Pancreas (tissue), 10 donors: ENCODE measurements at regions not wholly inside any gene's neighbourhood (a gene's known extent, or its start where the extent isn't known, plus 50 kb on each side); places are given as distances from the start of the nearest gene placed in this dataset.

ENCODE experiments used
- ATAC-seq, 4 donors: fragments of 200-7000 bp; cut with Tn5 transposase; one replicate each; pipeline versions ENCODE4 v1.8.0 to v1.9.1; 2020; ENCODE audit warnings: mild to moderate bottlenecking in 4 of 4, moderate library complexity in 4 of 4
- DNase-seq, 6 donors: peaks; one replicate each; pipeline ENCODE4 v3.0.0-alpha.2; 2020
- FAIRE-seq: peaks from 2 replicates; lab custom pipeline; 2012; peaks lifted over from hg19 to GRCh38; lab: Jason Lieb, UNC
- H3K27ac ChIP-seq, 4 donors: fragments of 200-600 bp; sonication (generic); 1 replicate in 3 of 4; 2 replicates in 1 of 4; pipeline versions ENCODE4 v1.5.0 to v1.8.0; 2020
- H3K27me3 ChIP-seq, 4 donors: fragments of 200-600 bp; one replicate each; pipeline ENCODE4 v1.8.0; 2021
- H3K36me3 ChIP-seq, 3 donors: fragments of 200-600 bp; sonication (generic) in 1 of 3; one replicate each; pipeline versions ENCODE4 v1.5.0 to v1.8.0; 2020 to 2021
- H3K4me1 ChIP-seq, 3 donors: fragments of 200-600 bp; one replicate each; pipeline ENCODE4 v1.8.0; 2021
- H3K4me3 ChIP-seq, 4 donors: fragments of 200-600 bp; sonication (generic) in 2 of 4; one replicate each; pipeline versions ENCODE4 v1.5.0 to v1.8.0; 2020 to 2021
- H3K9me3 ChIP-seq, 4 donors: fragments of 200-600 bp; one replicate each; pipeline ENCODE4 v1.8.0; 2021
- WGBS, 2 donors: extraction: QIAGEN DNeasy Blood & Tissue Kit; methylation state at CpG; one replicate each; pipeline ENCODE4 v1.1.7; 2013; 5-methylcytosine and 5-hydroxymethylcytosine counted together
- intact Hi-C, 3 donors: fragments of 100-400 bp; cut with DNase I; formaldehyde crosslinking; loops; one replicate each; pipeline versions ENCODE4 v1.11.1 to v1.14.2; 2022
- TF ChIP-seq, protein P1 (sequence below), 4 donors: fragments of 200-600 bp; sonication (generic) in 3 of 4; IDR thresholded peaks; one replicate each; pipeline versions ENCODE4 v1.5.0 to v1.8.0; 2021; ENCODE audit warnings: antibody characterized with exemption in 4 of 4
- donor health status: healthy with polysubstance abuse.
- donor health status: DM: no; HTN: no; CAD: no; lungs with moderate emphysema.
- donor health status: DM: no; HTN: no; CAD: no.
- donor health status: control.
- donor health status: control.
- donor health status: Bipolar disorder and iron deficiency.
- donor health status: DM: yes; HTN: yes; CAD: no.
- donor health status: DM: no; HTN: no; CAD: no.
- donor health status: DM: no; HTN: no; CAD: no.
- donor health status: DM: yes; HTN: yes; CAD: no.

DNA sequence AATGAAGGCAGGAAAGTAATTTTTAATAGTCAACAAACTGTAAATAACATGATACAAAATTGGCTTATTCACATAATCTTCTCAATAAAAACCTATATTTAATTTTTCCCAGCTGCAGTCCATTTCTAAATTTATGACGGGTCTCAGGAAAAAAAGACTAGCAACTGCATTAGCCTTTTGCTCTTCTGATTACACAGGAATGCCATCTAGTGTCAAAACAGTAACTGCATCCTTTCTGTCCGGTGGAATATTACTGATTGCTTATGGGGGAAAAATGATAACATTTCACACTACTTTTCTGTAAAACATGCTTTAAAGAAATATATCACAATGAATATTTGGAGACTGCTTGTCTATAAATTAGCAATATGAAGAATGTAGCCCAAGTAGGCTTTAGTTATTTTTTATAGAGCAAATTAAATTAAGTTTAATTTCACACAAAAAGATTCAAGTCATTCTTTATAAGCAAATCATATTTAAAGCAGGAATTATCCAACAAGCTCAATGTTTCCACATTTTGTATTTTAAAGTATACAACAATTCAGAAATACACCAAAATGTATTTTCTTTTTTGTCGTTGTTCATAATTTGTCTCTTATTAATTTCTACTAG, 534.7 kb downstream of the CDH10 start:
- WGBS, 2 donors: 27 to 32% methylated on average over 3 of the region's 3 CpGs
- H3K9me3 ChIP-seq: no peaks in the 10 kb centered on the region
- no peaks in the 10 kb centered on the region for H3K4me1 ChIP-seq
- TF ChIP-seq, protein P1, sequence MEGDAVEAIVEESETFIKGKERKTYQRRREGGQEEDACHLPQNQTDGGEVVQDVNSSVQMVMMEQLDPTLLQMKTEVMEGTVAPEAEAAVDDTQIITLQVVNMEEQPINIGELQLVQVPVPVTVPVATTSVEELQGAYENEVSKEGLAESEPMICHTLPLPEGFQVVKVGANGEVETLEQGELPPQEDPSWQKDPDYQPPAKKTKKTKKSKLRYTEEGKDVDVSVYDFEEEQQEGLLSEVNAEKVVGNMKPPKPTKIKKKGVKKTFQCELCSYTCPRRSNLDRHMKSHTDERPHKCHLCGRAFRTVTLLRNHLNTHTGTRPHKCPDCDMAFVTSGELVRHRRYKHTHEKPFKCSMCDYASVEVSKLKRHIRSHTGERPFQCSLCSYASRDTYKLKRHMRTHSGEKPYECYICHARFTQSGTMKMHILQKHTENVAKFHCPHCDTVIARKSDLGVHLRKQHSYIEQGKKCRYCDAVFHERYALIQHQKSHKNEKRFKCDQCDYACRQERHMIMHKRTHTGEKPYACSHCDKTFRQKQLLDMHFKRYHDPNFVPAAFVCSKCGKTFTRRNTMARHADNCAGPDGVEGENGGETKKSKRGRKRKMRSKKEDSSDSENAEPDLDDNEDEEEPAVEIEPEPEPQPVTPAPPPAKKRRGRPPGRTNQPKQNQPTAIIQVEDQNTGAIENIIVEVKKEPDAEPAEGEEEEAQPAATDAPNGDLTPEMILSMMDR (IDR thresholded peaks at IDR 0.05): peak in 3 of 4 donors; percentile 16 to 25 (median 20)
- ATAC-seq (peak in 3 of 4 donors; percentile 40 to 58 (median 46)), FAIRE-seq (no peak), DNase-seq (no peak)
- no peak overlapping the region for H3K4me3 ChIP-seq
- H3K27me3 ChIP-seq: no peaks in the 10 kb centered on the region
- H3K36me3 ChIP-seq: no peaks in the 10 kb centered on the region
- no peak overlapping the region for H3K27ac ChIP-seq
- intact Hi-C loops: no loop called here

DNA sequence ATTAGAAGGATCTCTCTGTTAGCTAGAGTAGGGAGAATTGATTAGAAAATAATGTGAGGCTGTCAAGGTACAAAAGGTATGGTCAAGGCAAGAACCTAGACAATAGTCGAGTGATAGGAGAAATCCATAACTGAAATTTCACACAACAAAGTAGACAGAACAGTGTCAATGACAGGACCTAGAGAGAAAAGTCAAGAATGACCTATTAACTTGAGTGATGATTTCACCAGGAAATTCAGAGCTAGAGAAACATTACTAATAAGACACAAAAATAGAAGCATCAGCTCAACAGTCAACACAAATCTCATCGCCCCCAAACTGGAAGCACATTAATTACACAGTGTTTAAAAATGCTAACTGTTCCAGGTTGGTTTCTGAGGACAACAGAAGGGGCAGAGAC, 532.4 kb downstream of the CDH10 start:
- Histone ChIP-seq H3K4me1 (no peaks in the 10 kb centered on the region), H3K4me3 (no peak overlapping the region), H3K9me3 (no peaks in the 10 kb centered on the region), H3K36me3 (no peaks in the 10 kb centered on the region), H3K27me3 (no peaks in the 10 kb centered on the region), H3K27ac (no peak overlapping the region)
- TF ChIP-seq, protein P1 (IDR thresholded peaks at IDR 0.05): no peak
- ATAC-seq (no peak), DNase-seq (no peak), FAIRE-seq (no peak)
- intact Hi-C loops: no loop called here
- WGBS, 2 donors: 39 to 44% methylated on average over 2 of the region's 2 CpGs

DNA sequence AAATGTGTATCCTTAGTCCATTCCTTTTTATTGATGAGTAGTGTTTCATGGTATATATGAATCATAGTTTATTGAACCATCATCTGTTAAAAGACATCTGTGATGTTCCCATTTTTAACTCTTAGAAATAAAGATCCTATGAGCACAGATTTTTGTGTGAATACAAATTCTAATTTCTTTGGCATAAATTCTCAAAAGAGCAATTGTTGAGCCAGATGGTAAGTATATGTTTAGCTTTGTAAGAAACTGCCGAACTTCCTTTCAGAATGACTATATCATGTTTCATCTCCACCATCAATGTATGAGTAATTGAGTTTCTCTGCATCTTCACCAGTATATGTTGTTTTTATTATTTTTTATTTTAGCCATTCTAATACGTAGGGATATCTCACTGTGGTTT, 526.4 kb downstream of the CDH10 start:
- WGBS, 2 donors: 78 to 85% methylated on average over 2 of the region's 2 CpGs
- ATAC-seq (no peak), FAIRE-seq (no peak)

DNA sequence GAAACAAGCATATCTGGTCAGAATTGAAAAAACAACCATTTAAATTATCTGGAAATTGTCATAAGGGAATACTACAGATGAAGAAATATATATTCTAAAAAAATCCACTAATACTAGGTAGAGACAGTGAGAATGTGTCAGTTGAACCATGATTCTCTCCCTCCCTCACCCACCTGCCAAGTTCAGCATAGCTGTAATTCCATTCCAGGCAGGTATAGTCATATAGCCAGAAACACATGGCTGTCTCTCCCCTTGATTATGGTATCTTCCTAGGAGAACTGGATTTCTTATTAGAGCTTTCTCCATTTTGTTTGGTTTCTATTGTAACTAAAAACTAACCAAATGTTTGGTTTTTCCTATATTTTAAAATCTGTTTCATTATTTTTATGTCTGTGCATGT, 509.2 kb downstream of the CDH10 start:
- no peak overlapping the region for H3K4me3 ChIP-seq
- FAIRE-seq (no peak), DNase-seq (no peak), ATAC-seq (no peak)
- no peaks in the 10 kb centered on the region for H3K27me3 ChIP-seq
- H3K36me3 ChIP-seq: no peaks in the 10 kb centered on the region
- intact Hi-C loops: no loop called here
- no peaks in the 10 kb centered on the region for H3K9me3 ChIP-seq
- no peak overlapping the region for H3K27ac ChIP-seq
- TF ChIP-seq, protein P1 (IDR thresholded peaks at IDR 0.05): no peak
- no peaks in the 10 kb centered on the region for H3K4me1 ChIP-seq

More for the DNA sequence above, 526.4 kb downstream of the CDH10 start:
- no peaks in the 10 kb centered on the region for H3K27me3 ChIP-seq
- no peaks in the 10 kb centered on the region for H3K9me3 ChIP-seq
- H3K36me3 ChIP-seq: no peaks in the 10 kb centered on the region
- intact Hi-C loops: no loop called here
- DNase-seq: no peak
- H3K4me3 ChIP-seq: no peak overlapping the region
- TF ChIP-seq, protein P1 (IDR thresholded peaks at IDR 0.05): no peak
- H3K4me1 ChIP-seq: no peaks in the 10 kb centered on the region
- H3K27ac ChIP-seq: no peak overlapping the region

DNA sequence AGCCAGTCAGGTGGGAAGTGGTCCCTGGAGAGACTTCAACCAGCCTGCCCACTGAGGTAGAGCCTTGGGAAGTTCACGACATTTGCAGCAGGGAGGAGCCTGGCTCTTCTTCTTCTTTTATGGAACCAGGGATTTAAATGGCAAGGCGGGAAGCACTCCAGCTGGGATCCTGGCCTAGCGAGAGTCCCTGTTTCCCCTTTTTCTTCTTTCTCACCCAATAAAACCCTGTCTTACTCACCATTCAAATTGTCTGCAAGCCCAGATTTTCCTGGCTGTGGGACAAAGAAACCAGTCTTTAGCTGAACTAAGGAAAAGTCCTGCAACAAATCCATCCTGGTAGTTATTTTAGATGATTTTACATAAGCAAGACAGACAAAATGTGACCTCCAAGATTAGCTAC, 503.7 kb downstream of the CDH10 start:
- DNase-seq: no peak
- WGBS, 2 donors: 82 to 84% methylated on average over 3 of the region's 3 CpGs
- TF ChIP-seq, protein P1 (IDR thresholded peaks at IDR 0.05): no peak
- H3K27me3 ChIP-seq: no peaks in the 10 kb centered on the region
- no peaks in the 10 kb centered on the region for H3K9me3 ChIP-seq
- H3K4me1 ChIP-seq: no peaks in the 10 kb centered on the region
- FAIRE-seq: no peak
- H3K4me3 ChIP-seq: no peak overlapping the region
- H3K36me3 ChIP-seq: no peaks in the 10 kb centered on the region
- no peak for ATAC-seq
- H3K27ac ChIP-seq: no peak overlapping the region
- intact Hi-C loops: no loop called here
